GM19351 (cell line): ENCODE measurements at regions not wholly inside any gene's neighbourhood (a gene's known extent, or its start where the extent isn't known, plus 50 kb on each side); places are given as distances from the start of the nearest gene placed in this dataset.

Experiments
- ATAC-seq: cut with Tn5 transposase; IDR thresholded peaks from one replicate; pipeline ENCODE4 v1.9.1; 2021; ENCODE audit warnings: mild to moderate bottlenecking, moderate library complexity; ENCODE audit not compliant: unreplicated experiment

- ATAC-seq: no peak
Observed at GRCh38 chr10:2870654-2871053, 196.7 kb upstream of the PFKP start.

DNA sequence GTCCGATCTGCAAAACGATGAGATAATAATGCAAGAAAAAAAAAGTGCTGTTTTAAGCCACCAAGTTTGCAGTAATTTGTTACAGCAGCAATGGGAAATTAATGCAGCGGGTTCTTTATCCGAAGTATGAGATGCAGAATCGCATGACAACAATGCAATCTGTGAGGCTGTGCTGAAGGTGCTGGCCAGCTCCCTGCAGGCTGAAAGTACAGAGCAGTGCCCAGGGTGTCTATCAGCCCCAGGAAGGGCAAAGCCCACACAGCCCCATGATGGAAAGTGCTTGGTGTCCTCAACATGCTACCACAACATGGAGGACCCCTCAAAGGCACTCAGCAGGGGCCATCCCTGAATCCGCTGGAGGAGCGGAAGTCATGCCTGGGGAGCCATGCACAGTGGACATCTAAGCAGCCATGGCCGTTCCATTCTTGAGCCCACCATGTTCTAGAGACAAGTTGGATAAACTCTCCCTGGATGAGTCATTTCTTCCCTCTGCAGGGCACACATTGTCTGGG is 199.5 kb upstream of the PFKP start:
- ATAC-seq: no peak

GRCh38 chr10:2866569-2866968 is 200.8 kb upstream of the PFKP start:
- no peak for ATAC-seq

DNA sequence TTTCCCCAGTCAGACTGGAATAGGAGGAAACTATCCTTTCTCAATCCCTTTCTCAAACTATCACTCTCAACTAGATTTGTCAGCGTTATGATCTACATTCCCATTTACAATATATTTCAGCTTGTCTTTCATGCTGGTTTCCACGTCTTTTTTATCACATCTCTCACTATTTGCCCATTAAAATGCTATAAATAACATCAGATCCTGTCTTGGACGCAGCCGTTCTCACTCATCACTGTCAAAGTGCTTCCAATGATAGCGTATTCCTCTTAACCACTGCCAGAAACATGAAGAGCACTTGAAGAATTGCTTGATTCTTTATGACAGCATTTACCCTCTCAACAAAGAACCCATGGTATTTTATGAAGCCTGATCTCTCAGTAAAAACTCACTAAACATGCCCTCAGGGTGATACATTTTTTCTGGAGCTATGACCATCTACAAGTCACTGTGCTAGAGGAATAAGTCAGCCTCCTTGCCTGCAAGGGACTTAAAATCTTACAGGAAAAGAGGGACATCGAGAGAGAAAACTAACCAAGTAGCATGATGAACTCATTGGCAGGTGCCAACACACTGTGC is 205.6 kb upstream of the PFKP start:
- ATAC-seq: no peak

GRCh38 chr10:2858452-2858851 is 208.9 kb upstream of the PFKP start:
- ATAC-seq: no peak

DNA sequence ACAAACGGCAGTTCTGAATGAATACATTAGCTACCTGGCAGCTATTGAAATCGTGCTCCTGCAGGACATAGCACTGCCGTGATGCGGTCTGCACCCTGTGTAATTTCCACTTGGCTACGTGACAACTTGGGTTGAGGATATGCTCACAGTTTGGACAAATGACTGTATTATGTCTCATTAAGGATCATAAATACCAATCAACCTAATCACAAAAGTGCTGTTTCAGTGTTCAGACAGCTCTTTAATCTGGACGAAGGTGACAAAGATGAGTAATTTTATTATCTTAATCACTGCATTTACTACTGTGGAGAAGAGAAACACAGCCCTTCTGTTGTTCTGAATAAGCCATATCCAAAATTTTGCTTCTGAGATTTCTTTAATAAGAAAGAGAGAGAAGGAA is 210.8 kb upstream of the PFKP start:
- no peak for ATAC-seq

DNA sequence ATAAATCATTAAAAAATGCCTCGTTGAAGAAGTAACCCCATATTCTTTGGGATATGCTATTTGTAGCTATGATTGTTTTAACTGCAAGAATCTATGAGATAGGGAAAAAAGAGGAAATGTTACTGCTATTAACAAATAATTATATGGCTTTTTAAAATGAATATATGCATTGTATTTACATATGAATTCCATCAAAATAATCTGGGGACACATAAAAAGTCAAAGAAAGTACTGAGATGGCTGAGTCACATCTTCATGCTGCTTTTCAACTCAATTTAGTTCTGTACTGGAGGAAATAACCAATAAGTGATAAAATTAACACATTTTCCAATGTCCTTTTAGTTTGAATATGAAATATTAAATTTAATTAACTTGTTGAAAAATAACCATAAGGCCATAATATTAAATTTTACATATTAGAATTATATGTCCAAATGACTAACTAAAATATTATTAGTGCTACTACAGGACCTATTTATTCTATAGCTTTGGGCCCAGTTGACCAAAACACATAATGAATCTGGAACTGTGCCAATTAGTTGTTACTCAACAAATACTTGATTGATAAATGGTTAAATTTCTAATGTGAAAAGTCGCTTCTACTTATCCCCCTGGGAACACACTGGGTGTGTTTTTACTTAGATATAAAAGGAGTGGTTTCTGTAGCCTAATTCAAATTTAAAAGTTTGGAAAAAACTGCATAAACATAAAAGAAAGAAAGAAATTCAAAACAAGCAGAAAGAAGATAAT is 214.6 kb upstream of the PFKP start:
- no peak for ATAC-seq

GRCh38 chr10:2851566-2851965 is 215.8 kb upstream of the PFKP start:
- no peak for ATAC-seq

DNA sequence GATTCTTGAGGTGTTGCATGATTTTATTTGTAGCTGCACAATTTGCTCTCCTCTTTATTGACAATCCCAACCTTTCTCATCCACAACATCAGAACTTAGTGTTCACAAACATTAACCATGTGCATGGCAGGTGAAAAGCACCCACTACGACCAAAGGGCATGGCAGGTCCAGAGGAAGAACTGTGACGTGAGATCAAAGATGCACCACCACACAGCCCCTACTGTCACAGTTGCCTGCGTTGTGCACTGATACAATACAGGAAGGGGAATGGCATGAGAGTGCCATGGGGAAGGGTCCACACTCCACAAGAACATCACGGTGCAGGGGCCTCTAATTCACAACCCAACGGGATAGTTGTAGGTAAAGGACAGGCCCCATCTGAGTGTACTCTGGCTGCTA is 217.1 kb upstream of the PFKP start:
- ATAC-seq: no peak

DNA sequence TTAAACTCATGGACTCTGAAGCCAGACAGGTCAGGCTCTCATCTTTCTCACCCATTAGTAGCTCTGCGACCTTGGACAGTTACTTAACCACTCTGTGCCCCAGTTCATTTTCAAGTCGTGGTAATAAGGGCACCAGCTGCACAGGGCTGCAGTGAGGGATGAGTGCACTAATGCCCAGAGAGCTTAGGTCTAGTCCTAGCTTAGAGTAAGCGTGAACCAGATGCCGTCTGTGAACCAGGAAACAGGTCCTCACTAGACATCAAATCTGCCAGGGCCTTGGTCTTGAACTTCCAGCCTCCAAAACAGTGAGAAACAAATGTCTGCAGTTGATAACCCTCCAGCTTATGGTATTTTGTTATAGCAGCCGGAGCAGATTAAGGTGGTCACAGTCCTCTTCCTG is 222.4 kb upstream of the PFKP start:
- ATAC-seq: no peak

DNA sequence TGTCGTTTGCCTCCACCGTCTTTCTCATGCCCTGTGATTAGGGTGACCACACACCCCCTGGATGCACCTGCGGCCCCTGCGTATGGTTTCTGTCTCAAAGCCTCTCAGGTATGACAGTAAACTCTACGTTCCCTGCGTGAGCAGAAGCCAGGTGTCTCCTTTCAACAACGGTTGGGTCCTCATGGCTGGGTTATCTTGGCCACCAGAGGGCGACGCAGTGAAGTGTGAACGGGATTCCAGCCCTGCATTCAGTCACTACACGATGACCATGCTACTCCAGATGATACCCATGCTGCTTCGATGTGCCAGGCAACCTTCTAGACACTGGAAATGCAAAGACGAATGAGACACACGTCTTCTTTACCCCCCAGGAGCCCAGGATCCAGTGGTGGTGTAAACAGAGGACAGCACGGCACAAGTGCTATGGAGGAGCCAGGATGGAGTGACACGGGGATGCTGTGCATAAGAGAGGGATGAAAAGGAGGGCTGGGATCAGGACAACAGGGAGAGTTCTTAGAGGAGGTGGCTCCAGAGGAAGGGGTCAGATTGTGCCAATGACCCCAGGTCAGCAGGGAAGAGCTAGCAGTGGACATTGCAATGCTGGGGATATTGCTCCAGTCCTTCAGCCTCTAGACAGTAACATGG is 228.1 kb upstream of the PFKP start:
- ATAC-seq: peak; percentile 69

DNA sequence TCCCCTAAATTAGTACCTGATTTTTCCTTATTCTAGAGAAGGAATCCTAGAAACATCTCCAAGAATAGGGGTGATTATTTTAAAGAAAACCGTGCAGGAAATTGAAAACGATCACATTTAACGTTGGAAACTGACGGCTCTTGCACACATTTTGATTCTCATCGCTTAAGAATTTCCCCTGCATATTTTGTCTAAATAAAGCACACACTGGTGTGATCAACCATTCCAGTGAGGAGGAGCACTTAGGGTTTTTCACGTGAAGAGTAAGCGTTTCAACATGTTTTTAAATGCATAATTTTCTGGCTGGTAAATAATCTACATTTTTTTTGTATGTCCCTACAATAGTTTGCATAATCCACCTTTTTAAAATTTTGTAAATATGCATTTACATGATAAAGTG is 229.7 kb upstream of the PFKP start:
- ATAC-seq: no peak

GRCh38 chr10:2836921-2837662 is 230.3 kb upstream of the PFKP start:
- no peak for ATAC-seq

DNA sequence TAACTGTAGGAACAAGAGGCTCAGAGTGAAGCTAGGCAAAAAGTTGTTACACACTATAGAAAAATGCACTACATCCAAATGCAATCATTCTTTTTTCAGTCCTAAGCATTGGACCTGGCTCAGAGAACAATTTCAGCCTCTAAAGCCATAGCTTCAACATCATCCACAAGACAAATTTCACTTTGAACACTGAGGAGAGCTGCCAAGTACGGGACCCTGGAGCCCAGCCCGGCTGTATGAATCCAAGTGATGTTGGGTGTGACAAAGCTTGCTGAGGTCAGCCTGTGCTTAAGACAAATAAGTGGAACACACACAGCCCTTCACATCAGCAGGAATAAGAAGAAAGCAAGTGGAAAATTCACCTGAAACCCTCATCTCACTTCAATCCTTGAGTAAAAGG is 233.1 kb upstream of the PFKP start:
- no peak for ATAC-seq

DNA sequence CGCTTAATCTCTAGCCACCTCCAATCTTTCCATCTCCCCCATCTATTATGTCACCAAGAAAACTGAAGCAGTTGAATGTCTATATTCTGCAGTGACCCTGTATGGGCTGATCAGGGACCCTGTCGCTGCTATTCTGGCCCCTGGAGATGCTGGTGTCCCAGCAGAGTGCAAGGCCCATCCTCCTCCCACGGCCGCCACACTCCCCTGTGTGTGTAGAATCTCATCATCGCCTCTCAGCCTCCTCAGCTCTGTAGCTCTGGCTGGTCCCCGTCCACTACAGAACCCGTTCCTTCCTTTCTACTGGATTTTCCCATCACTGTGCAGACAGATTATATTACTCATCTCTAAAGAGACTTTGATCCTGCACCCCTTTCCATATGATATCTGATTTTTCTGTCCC is 235.8 kb upstream of the PFKP start:
- ATAC-seq: no peak

DNA sequence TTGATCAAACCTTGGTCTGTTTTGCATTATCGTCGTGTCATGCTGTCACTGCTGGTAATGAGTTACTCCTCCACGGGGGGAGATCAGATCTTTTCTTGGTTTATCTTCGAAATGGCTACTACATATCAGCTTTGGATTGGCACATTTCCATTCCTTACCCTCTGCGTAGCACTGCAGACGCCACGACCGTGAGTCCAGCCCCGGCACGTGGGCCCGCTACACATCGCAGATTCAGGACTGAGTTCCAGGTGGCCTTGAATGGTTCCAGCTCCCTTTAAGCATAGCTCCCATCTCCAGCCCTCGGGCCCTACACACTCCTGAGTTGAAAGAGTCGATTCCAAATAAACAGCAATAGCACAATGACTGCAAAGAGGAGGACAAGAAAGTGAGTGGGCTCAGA is 238.6 kb upstream of the PFKP start:
- no peak for ATAC-seq

- no peak for ATAC-seq
Observed at GRCh38 chr10:2826675-2827074, 240.7 kb upstream of the PFKP start.

- no peak for ATAC-seq
Observed at GRCh38 chr10:2825841-2826240, 241.5 kb upstream of the PFKP start.

DNA sequence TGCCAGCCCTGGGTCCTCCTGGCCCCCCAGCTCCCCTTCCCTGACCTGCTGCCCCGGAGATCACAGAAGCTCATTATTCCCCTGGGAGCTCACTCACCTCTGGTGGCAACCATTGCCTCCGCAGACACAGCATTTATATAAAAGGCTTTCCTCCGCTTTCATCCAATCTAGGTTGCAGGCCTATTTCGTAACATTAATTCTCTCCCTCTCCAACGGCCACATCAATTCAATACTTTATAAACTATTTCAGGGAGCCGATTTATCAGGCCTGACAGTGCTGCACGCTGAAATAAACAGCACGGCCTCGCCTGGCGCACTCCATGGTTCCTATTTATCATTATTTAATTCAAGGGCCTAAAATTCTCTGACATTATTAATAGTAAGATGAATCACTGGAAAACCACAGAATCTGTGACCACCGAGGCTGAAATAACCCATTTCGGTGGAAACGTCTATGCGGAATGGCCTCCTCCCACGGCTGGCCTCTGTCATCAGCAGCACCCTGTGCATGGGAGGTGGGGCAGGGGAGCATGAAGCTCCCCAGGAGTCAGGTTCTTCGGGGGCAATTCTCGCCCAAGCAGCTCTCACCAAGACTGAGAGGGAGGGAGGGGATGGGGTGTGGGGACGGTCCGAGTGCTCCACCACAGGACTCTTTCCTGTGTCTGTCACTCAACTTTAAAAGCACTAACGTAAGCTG is 249.3 kb upstream of the PFKP start:
- ATAC-seq: no peak

DNA sequence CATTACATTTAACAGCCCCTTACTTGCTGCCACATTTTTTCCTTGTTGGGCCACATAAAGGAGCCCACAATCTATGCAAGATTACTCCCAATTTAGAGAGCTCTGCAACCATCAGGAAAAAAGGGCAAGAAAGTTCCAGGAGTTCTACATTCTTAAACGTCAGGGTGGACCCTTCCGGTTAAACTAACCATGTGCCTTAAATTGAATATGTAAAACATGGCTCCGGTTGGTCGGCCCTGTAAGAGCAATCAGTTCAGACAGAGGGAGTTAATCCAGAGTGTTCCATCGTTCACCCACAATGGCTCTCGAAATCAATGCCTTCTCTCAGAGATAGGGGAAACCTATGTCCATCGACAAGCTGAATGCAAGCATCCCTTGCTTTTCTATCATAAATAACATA is 253.7 kb upstream of the PFKP start:
- no peak for ATAC-seq

DNA sequence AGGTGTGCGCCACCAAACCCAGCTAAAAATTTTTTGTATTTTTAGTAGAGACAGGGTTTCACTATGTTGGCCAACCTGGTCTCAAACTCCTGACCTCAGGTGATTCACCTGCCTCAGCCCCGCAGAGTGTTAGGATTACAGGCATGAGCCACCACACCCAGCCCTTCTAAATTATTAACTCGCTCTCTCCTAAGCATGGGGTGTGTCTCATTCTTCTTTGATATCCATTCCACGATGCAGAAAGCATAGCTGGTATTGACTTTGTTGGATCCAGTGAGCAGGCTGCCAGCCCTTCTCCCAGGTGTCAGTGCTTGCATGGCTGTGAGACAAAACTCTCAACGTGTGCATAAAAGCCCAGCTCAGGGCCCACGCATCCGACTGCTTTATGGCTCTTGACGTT is 254.1 kb upstream of the PFKP start:
- no peak for ATAC-seq
